Thyroid gland (tissue), 4 donors: ENCODE measurements at regions not wholly inside any gene's neighbourhood (a gene's known extent, or its start where the extent isn't known, plus 50 kb on each side); places are given as distances from the start of the nearest gene placed in this dataset.
"Not testable (repeated sequence)": the region's sequence is repeated elsewhere in the genome, so short reads cannot be mapped to it uniquely, and the experiment has no call there.

ENCODE experiments used
- DNase-seq, 2 donors: peaks; one replicate each; pipeline ENCODE4 v3.0.0-alpha.2; 2019
- H3K27ac ChIP-seq, 3 donors: fragments of 200-600 bp; sonication (generic); 1 replicate in 2 of 3; 2 replicates in 1 of 3; pipeline ENCODE4 v1.5.1; 2016 to 2019; ENCODE audit warnings: mild to moderate bottlenecking in 1 of 3, moderate library complexity in 1 of 3
- H3K27me3 ChIP-seq: fragments of 200-600 bp; sonication (generic); one replicate; pipeline ENCODE4 v1.5.1; 2019
- H3K36me3 ChIP-seq, 2 donors: fragments of 200-600 bp; sonication (generic); one replicate each; pipeline ENCODE4 v1.5.1; 2016 to 2019
- H3K4me1 ChIP-seq, 2 donors: fragments of 200-600 bp; sonication (generic); one replicate each; pipeline ENCODE4 v1.5.1; 2017 to 2019
- H3K4me3 ChIP-seq, 3 donors: fragments of 200-600 bp; sonication (generic); replicated peaks in 1 of 3; 1 replicate in 2 of 3; 2 replicates in 1 of 3; pipeline ENCODE4 v1.5.1; 2016; ENCODE audit warnings: mild to moderate bottlenecking in 1 of 3
- H3K9me3 ChIP-seq: fragments of 200-600 bp; sonication (generic); one replicate; pipeline ENCODE4 v1.5.1; 2017
- POLR2A ChIP-seq, 2 donors: fragments of 450-650 bp; IDR thresholded peaks; one replicate each; pipeline ENCODE4 v1.6.1; 2017; ENCODE audit warnings: antibody characterized with exemption in 2 of 2, mild to moderate bottlenecking in 2 of 2, moderate library complexity in 1 of 2
- WGBS, 2 donors: methylation state at CpG; one replicate each; pipeline ENCODE4 v1.1.5; 2017; 5-methylcytosine and 5-hydroxymethylcytosine counted together
- intact Hi-C: fragments of 100-400 bp; cut with DNase I; formaldehyde crosslinking; loops from one replicate; pipeline ENCODE4 v1.15.1; 2023
- TF ChIP-seq, protein P1 (sequence below), 6 experiments: fragments of 200-600 bp in 3 of 6; fragments of 450-650 bp in 3 of 6; sonication (generic) in 3 of 6; IDR thresholded peaks; one replicate each; pipeline ENCODE4 v1.5.1; 2016 to 2019; ENCODE audit warnings: antibody characterized with exemption in 6 of 6, mild to moderate bottlenecking in 2 of 6, inconsistent platforms in 1 of 6, moderate library complexity in 1 of 6

DNA sequence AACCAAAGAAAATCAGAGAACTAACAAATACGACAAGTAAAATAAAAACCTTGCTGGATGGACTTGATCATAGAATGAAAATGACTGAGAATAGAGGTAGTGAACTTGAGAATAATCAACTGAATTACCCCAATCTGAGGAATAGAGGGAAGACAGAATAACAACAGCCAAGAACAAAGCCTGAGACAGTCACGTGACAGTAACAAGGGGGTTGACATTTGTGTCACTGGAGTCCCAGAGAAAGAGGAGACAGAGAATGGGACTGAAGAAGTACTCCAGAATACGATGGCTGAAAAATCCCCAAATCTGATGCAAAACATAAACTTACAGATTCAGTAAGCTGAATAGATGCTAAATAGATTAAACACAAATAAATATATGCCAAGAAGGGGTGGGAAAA is 248.5 kb upstream of the HDAC4 start:
- Histone ChIP-seq H3K4me1 (no peaks in the 10 kb centered on the region), H3K9me3 (no peaks in the 10 kb centered on the region), H3K4me3 (no peak overlapping the region), H3K36me3 (no peaks in the 10 kb centered on the region), H3K27ac (no peak overlapping the region), H3K27me3 (no peaks in the 10 kb centered on the region)
- no peak for DNase-seq
- TF ChIP-seq, protein P1, sequence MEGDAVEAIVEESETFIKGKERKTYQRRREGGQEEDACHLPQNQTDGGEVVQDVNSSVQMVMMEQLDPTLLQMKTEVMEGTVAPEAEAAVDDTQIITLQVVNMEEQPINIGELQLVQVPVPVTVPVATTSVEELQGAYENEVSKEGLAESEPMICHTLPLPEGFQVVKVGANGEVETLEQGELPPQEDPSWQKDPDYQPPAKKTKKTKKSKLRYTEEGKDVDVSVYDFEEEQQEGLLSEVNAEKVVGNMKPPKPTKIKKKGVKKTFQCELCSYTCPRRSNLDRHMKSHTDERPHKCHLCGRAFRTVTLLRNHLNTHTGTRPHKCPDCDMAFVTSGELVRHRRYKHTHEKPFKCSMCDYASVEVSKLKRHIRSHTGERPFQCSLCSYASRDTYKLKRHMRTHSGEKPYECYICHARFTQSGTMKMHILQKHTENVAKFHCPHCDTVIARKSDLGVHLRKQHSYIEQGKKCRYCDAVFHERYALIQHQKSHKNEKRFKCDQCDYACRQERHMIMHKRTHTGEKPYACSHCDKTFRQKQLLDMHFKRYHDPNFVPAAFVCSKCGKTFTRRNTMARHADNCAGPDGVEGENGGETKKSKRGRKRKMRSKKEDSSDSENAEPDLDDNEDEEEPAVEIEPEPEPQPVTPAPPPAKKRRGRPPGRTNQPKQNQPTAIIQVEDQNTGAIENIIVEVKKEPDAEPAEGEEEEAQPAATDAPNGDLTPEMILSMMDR (IDR thresholded peaks at IDR 0.05): no peak
- TF ChIP-seq POLR2A (IDR thresholded peaks at IDR 0.05): no peak
- intact Hi-C loops: no loop called here
- WGBS, 2 donors: 89 to 92% methylated on average over 3 of the region's 3 CpGs

DNA sequence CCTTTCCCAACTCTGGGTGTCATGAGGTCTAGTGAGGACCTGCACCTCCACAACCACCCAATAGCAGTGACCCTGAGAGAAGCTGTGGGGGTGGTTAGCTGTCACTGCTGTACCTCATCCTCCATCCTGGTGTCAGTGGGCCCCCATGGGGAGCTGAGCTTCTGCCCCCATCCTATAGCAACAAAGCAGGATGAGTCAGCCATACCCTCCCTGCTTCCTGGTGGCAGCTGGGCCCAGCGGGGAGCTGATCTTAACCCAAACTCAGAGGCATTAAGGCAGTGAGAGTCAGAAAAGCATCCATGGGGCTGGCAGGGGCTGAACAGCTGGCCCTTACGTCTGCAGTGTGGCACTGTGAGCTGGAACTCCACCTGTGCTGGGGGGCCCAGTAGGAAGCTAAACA is 247.8 kb upstream of the HDAC4 start:
- Histone ChIP-seq H3K36me3 (no peaks in the 10 kb centered on the region), H3K27me3 (no peaks in the 10 kb centered on the region), H3K9me3 (no peaks in the 10 kb centered on the region), H3K27ac (no peak overlapping the region), H3K4me3 (no peak overlapping the region), H3K4me1 (no peaks in the 10 kb centered on the region)
- 79 to 89% methylated on average over 1 to 2 of the region's 2 CpGs for WGBS, 2 donors
- intact Hi-C loops: no loop called here
- no peak for DNase-seq
- no peak for TF ChIP-seq POLR2A (IDR thresholded peaks at IDR 0.05)

DNA sequence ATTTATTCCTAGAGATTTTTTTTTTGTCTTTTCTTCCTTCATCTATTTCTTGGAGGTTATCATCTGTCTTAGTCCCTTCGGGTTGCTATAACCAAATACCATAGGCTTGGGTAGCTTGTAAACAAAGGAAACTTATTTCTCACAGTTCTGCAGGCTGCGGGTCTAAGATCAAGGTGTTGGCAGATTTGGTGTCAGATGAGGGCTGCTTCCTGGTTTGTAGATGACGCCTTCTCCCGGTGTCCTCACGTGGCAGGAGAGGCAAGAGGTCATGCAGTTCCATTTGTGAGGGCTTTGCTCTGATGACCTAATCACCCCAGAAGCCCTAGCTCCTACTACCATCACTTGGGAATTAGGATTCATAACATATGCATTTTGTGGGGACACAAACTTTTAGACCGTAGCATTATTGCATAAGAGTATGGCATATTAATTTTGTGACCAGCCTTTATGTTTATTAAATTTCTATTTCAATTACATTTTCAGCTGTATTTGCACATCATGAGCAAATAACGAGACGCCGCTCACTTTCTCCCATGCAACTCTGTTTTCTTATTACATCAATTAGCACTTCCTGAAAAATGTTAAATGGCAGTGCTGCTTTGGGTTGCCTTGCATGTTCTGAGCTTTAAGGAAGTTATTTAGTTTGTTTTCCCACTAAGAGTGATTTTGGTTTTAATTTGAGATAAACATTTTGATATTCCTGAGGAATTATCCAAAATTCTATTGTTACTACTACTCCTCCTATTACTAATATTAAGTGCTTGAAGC is 246.4 kb upstream of the HDAC4 start:
- H3K9me3 ChIP-seq: no peaks in the 10 kb centered on the region
- H3K27me3 ChIP-seq: no peaks in the 10 kb centered on the region
- intact Hi-C loops: no loop called here
- TF ChIP-seq POLR2A (IDR thresholded peaks at IDR 0.05): no peak
- TF ChIP-seq, protein P1 (IDR thresholded peaks at IDR 0.05): no peak
- no peaks in the 10 kb centered on the region for H3K36me3 ChIP-seq
- no peak for DNase-seq
- no peaks in the 10 kb centered on the region for H3K4me1 ChIP-seq
- H3K27ac ChIP-seq: no peak overlapping the region
- H3K4me3 ChIP-seq: no peak overlapping the region
- 69 to 81% methylated on average over 9 of the region's 9 CpGs for WGBS, 2 donors

DNA sequence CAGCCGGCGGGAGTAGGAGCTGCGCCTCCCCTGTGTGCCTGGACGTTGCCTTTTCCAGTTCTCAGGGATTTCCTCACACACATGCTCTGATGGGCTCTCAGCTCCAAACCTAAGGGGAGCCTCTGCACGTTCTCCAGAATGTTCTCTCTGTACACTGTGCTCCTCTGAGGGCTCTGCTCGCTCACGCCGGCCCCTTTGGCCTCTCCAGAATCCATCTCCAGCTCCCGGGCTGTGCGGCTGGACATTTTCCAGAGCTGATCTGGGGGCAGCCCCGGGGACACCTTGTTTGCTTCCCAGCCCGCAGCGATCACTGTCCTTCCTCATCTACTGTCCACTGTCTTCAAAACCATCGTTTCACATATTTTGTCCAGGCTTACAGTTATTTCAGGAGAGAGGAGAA is 245.4 kb upstream of the HDAC4 start:
- no peak for DNase-seq
- Histone ChIP-seq H3K4me3 (no peak overlapping the region), H3K36me3 (no peaks in the 10 kb centered on the region), H3K9me3 (no peaks in the 10 kb centered on the region), H3K4me1 (no peaks in the 10 kb centered on the region), H3K27me3 (no peaks in the 10 kb centered on the region), H3K27ac (no peak overlapping the region)
- intact Hi-C loops: no loop called here
- TF ChIP-seq, protein P1 (IDR thresholded peaks at IDR 0.05): no peak
- no peak for TF ChIP-seq POLR2A (IDR thresholded peaks at IDR 0.05)
- whole genome bisulfite sequencing, 2 donors: 76 to 81% methylated on average over 14 of the region's 14 CpGs

DNA sequence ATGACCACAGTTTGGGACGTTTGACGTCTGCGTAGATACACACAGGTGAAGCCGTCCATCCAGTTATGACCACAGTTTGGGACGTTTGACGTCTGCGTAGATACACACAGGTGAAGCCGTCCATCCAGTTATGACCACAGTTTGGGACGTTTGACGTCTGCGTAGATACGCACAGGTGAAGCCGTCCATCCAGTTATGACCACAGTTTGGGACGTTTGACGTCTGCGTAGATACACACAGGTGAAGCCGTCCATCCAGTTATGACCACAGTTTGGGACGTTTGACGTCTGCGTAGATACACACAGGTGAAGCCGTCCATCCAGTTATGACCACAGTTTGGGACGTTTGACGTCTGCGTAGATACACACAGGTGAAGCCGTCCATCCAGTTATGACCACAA is 243.8 kb upstream of the HDAC4 start:
- H3K9me3 ChIP-seq, H3K36me3 ChIP-seq, H3K27me3 ChIP-seq, H3K4me3 ChIP-seq, DNase-seq, H3K4me1 ChIP-seq, H3K27ac ChIP-seq, intact Hi-C loops: not testable (repeated sequence)
- WGBS, 2 donors: 88 to 93% methylated on average over 1 to 4 of the region's 25 CpGs

DNA sequence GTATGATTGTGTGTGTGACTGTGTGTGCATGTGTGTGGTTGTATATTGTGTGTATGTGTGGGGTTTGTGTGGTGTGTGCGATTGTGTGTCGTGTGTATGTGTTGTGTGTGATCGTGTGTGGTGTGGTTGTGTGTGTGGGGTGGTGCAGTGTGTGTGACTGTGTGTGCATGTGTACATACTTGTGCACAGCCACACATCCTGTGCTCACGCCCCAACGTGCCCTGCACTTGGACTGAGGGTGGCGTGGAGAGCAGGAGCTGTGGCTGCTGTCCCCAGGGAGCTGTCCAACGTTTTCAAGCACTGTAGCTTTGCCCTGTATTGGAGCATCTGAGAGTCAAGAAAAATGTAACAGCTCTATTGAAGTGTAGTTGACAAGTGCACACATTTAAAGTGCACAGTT is 243.2 kb upstream of the HDAC4 start:
- intact Hi-C loops: no loop called here
- DNase-seq: no peak
- TF ChIP-seq POLR2A (IDR thresholded peaks at IDR 0.05): no peak
- TF ChIP-seq, protein P1 (IDR thresholded peaks at IDR 0.05): no peak
- H3K4me1 ChIP-seq: no peaks in the 10 kb centered on the region
- H3K9me3 ChIP-seq: no peaks in the 10 kb centered on the region
- 41 to 47% methylated on average over 7 of the region's 7 CpGs for WGBS, 2 donors
- H3K4me3 ChIP-seq: no peak overlapping the region
- no peak overlapping the region for H3K27ac ChIP-seq
- H3K27me3 ChIP-seq: no peaks in the 10 kb centered on the region
- H3K36me3 ChIP-seq: no peaks in the 10 kb centered on the region
